T47D (cell line): ENCODE measurements at regions not wholly inside any gene's neighbourhood (a gene's known extent, or its start where the extent isn't known, plus 50 kb on each side); places are given as distances from the start of the nearest gene placed in this dataset.

ENCODE experiments used
- DNase-seq, 2 experiments: peaks; one replicate each; pipeline versions ENCODE4 v3.0.0 to v3.0.0-alpha.2; 2011 to 2012; ENCODE audit warnings: low read depth in 1 of 2, low spot score in 1 of 2
- JUND ChIP-seq: IDR thresholded peaks from 2 replicates; pipeline ENCODE4 v1.6.1; 2012; ENCODE audit warnings: low read depth
- in situ Hi-C: cut with HindIII; loops from 2 replicates; pipeline ENCODE4 v1.10.0; 2016; ENCODE audit warnings: low sequenced_read_pairs, low pct_unique_long_range_greater_than_20kb

DNA sequence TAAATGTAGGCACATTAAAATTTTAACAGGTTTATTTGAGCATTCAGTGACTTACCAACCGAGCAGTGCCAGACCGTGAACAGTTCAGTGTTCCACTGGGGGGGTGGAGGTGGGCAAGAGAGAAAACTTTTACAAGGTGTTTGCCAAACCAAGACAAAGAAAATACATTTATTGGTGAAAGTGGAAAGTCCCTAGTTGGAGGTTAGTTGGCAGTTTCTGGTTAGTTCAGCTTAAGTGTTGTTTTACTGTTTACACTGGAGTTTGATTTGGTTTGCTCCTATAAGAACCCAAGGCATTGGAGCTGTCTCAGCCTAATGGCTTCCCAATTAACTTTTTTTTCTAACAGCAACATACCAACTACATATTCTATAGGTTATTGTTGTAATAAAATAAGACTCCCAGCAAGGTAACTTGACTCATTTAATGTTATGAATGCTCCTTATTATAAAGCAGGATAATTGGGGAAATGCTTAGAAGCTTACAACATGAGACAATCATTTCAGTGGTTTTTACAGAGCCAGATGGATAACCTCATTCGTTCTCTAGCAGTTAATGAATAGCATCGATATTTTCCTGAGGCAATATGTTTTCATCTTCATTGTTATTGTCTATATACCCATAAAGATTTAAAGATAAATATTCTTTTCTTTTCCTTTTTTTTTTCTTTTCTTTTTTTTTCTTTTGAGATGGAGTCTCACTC is 115.8 kb downstream of the ETNK1 start:
- in situ Hi-C loops = no loop called here
- no peak for DNase-seq
- TF ChIP-seq JUND = no peak

DNA sequence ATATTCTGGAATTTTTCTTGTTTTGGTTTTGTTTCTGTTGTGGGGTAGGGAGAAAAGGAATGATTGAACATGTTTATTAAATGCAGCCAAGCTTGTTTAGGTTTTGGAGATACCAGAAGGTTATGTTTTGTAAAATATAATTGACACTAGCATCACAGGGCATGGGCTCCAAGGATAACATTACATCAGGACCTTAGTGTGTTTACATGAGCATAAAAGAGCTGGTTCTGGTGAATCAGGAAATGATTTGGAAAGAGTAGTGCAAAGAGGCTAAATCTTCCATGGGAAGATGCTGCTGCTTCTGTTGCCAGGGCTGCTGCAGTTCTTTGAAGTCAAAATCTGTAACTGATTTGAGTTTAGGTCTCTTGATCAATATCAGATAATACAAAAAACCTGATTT is 118.7 kb downstream of the ETNK1 start:
- in situ Hi-C loops = no loop called here
- no peak for TF ChIP-seq JUND
- DNase-seq = no peak

DNA sequence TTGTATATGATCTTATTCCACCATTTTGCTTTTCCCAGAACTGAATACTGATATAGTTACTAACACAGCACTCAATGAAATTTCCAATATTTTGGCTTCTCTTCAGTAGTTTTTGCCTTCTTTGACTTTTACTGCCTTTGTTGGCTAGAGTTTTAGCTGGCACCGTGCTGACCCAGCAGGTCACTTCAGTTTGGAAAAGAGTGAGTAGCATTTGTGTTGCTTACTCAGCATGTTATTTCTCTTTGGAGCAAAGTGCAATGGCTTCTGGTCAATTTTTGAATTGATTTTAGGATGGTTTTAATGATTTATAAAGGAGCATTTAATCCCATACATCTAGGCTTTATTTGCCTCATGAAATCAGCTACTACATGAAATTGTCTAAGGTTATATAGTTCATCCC is 119.2 kb downstream of the ETNK1 start:
- in situ Hi-C loops = no loop called here
- no peak for DNase-seq
- no peak for TF ChIP-seq JUND

DNA sequence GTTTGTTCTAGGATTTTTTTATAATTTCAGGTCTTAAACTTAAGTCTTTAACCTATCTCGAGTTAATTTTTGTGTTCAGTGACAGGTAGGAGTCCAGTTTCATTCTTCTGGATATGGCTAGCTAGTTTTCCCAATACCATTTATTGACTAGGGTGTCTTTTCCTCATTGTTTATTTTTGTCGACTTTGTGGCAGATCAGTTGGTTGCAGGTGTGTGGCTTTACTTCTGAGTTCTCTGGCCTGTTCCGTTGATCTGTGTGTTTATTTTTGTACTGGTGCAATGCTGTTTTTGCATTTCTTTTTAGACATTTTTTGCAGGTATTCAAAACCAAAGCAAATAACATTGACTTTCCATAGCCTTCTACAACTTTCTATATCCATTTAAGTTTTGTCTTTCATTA is 121.7 kb downstream of the ETNK1 start:
- in situ Hi-C loops = no loop called here
- no peak for TF ChIP-seq JUND

DNA sequence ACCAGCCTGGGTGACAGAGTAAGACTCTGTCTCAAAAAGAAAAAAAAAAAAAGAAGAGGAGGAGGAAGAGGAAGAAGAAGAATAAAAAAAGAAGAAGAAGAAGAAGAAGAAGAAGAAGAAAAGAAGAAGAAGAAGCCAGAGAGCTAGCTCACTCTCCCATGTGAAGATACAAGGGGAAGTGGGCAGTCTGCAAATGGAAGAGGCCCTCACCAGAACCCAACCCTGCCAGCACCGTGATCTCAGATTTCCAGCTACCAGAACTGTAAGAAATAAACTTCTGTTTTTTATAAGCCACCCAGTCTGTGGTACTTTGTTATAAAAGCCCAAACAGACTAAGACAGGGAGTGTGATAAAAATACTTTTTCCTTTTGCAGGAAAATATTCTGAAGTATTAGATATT is 130.7 kb downstream of the ETNK1 start:
- TF ChIP-seq JUND = no peak
- in situ Hi-C loops = no loop called here
- no peak for DNase-seq

More for the DNA sequence above, 121.7 kb downstream of the ETNK1 start:
- no peak for DNase-seq

DNA sequence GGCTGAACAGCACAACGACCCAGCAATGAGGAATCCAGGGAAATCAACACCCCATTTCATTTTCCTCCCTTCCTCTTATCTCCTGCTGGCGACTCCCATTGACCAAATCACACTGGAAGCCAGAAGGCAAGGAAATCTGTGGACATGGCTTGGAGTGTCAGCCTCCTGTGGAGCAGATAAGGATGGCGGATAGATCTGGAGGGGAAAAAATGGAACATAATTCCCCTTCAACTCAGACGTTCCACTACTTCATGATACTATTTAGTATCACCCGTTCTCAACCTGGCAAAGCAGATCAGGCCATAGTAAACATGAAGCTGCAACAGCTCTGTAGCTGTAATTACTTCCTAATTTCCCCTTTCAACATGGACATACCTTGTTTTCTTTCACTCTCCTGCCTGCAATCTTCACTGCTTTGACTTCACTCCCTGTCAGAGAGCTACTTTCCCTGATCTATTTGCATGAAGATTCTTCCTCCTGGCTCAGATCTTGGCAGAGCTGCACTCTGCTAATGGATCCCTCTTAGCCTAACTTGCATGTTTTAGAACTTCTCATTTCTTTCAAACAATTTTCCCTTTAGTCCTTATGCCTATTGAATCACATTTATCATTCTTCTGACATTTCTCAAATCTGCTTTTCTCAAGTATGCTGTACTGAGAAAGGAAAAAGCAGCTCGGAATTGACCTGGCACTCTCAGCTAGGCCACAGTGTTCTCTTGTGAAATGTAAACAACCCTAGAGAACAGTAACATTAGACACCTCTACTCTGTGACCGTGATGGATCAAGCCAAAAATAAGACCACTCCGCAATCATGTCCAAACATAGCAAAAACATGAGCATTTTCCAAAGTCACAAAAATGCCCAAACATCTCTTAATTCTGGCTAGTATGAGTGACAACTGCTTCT is 135.1 kb downstream of the ETNK1 start:
- in situ Hi-C loops = no loop called here
- no peak for TF ChIP-seq JUND
- DNase-seq = no peak

DNA sequence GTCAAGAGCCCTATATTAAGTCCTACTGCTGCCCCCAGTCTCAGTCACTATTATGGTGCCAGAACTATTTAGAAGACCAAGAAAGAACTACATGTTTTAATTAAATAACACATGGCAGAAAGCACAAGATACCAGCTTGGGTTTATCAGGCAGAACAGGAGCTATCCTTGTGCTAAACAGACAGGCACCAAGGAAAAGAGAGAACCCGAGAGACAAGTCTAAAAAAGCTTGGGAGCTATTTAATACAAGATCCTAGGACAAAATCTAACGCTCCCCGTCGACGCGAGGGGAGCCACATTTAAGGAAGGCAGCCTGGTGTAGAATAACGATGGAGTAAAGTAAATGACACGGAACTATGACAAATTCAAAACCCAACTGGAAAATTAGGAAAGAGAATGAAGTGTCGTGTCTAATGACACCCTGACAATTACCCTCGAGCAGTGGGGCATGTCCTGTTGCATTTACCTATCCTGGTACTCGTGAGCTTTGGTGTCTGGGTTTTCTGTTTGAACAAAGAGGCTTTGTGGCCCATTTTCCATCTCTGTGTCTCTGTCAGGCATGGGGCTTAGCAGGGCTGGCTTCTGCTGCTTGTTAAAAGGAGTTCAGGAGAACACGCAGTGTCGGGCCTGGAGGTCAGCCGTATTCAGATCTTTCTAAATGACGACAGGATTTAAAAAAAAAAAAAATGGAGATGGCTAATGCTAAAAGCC is 140.6 kb downstream of the ETNK1 start:
- in situ Hi-C loops = no loop called here
- no peak for TF ChIP-seq JUND
- DNase-seq = no peak

DNA sequence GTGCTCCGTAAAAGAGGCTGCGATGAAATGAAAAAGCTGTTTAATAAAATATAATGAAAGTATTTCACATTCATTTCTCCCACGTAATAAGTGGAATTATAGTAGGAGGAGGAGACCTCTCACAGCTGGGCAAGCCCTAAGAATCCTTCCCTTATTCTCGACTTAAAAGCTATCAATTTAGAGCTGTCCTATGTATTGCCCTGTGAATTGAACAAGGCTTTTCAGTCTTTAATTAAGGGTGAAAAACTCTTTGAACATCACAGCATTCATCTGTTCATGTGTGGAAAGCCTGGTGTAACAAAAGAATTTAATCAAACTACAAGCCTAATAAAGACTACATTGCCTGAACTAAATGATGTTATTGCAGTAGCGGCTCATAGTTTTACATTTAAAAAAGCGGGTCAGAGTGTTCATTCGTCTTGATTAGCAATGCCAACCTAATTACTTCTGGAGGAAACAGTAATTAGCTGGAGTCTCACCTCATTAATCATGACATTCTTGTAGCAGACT is 142.0 kb downstream of the ETNK1 start:
- no peak for DNase-seq
- in situ Hi-C loops = no loop called here
- no peak for TF ChIP-seq JUND

DNA sequence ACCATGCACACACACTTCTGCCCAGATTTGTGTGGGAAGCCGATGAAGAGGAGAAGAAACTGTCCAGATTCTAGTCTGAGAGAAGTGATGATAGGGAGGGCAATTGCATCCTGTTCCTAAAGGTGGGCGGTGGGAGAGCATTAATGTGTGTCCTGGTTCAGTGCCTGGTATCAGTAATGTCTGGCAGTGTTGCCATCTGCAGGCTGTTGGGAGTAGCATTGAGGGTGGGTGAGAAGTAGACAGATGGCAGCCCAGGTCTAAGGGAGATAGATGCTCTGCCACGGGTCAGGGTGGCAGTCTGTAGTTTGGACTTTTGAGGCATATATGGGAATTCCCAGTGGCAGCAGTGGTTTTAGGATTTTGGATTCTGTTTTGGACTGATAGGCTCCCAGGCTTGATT is 156.4 kb downstream of the ETNK1 start:
- TF ChIP-seq JUND = no peak
- DNase-seq = no peak
- in situ Hi-C loops = no loop called here

DNA sequence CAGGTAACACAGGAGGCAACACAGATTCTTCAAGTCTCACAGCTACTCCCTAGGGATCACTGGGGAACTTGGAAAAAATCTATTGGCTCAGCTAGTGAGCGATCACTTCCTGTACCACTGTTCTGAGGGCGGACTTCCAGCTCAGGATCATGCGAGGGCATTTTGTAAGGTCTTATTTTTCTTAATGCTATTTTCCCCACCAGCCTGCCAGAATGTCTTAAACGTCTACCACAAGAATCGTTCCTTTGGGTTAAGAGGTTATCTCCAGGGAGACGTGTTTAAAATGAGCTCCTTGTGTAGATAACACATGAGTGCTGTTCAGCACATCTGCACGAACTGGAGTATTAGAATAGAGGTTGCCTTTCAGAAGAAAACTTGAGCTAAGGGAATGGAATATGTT is 162.6 kb downstream of the ETNK1 start:
- in situ Hi-C loops = no loop called here
- no peak for TF ChIP-seq JUND
- DNase-seq = no peak

DNA sequence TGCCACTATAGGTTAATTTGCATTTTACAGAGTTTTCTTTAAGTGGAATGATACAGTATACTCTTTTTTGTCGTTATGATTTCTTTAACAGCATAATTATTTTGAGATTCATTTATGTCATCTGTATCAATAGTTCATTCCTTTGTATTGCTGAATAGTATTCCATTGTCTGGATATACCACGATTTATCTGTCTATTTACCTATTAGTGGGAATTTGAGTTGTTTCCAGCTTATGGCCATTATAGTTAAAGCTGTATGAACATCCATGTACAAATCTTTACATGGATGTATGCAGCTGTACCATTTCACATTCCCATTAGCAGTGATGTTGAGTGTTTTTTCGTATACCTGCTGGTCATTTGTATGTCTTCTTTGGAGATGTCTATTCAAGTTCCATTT is 163.9 kb downstream of the ETNK1 start:
- in situ Hi-C loops = no loop called here
- no peak for TF ChIP-seq JUND
- DNase-seq = no peak

DNA sequence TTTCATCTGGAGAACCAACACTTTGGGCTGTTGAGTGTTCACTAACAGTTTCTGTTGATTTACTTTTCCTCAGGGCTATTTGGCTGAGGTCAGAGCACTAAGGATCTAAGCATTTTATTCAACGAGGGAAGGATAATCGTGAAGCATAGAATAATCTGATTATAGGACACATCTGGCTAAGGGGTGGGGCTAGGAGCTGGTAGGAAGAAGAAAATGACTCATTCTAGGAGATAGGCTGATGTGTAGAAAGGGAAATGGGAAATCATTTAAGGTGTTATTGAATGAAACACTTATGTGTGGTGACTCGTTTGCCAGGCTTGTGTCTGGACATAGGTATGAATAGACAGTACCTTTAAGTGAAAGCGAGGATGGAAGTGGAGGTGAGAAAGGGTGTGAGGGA is 167.2 kb downstream of the ETNK1 start:
- no peak for DNase-seq
- in situ Hi-C loops = no loop called here
- no peak for TF ChIP-seq JUND

DNA sequence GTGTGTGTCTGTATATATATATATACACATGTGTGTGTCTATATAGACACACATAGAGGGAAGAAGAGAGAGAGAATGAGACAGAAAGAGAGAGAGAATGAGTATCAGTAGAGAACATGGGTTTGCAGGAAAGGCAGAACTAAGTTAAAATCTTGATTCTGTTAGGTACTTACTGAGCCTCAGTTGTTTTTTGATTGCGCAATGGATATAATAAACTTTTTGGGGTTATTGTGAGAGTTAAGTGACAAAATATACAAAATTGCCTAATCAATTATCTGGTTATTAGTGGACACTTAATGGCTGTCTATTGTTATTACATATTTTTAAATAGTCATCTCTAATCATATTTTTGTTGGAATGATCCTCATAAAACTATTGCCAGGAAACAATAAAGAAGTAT is 169.0 kb downstream of the ETNK1 start:
- no peak for TF ChIP-seq JUND
- in situ Hi-C loops = no loop called here
- DNase-seq = no peak
